ENCODE measurements at regions not wholly inside any gene's neighbourhood (a gene's known extent, or its start where the extent isn't known, plus 50 kb on each side); places are given as distances from the start of the nearest gene placed in this dataset.

GRCh38 chr4:175307326-175307725, 389.2 kb downstream of the ADAM29 start:
- CTCF ChIA-PET, result no interaction called here
- POLR2A ChIA-PET, result no interaction called here
- no peak for DNase-seq (ENCODE audit: extremely low spot score)
- no peak for TF ChIP-seq CTCF (IDR thresholded peaks at IDR 0.05; ENCODE audit: control extremely low read depth, extremely low read depth, low read depth, missing control alignments)

GRCh38 chr4:175308236-175308635, 390.1 kb downstream of the ADAM29 start:
- DNase-seq (ENCODE audit: extremely low spot score), result no peak
- ChIA-PET CTCF (interaction anchor here (0.9 kb wide), 1 partner anchor 19 kb away, joined by 4 read pairs; no protein-coding TSS in a partner anchor), POLR2A (no interaction called here)
- TF ChIP-seq CTCF (IDR thresholded peaks at IDR 0.05; ENCODE audit: control extremely low read depth, extremely low read depth, low read depth, missing control alignments), result no peak

- CTCF ChIA-PET, result interaction anchor here (0.9 kb wide), 1 partner anchor 19 kb away, joined by 4 read pairs; no protein-coding TSS in a partner anchor
These were observed 390.9 kb downstream of the ADAM29 start for GRCh38 chr4:175309041-175309440.

GRCh38 chr4:175325230-175325629, 407.1 kb downstream of the ADAM29 start:
- POLR2A ChIA-PET, result no interaction called here
- TF ChIP-seq CTCF (IDR thresholded peaks at IDR 0.05; ENCODE audit: control extremely low read depth, extremely low read depth, low read depth, missing control alignments), result no peak
- CTCF ChIA-PET, result interaction anchor here (1.7 kb wide), 1 partner anchor 17 kb away, joined by 4 read pairs; no protein-coding TSS in a partner anchor
- no peak for DNase-seq (ENCODE audit: extremely low spot score)

More at GRCh38 chr4:175309041-175309440, 390.9 kb downstream of the ADAM29 start:
- DNase-seq (ENCODE audit: extremely low spot score), result no peak
- no peak for TF ChIP-seq CTCF (IDR thresholded peaks at IDR 0.05; ENCODE audit: control extremely low read depth, extremely low read depth, low read depth, missing control alignments)
- POLR2A ChIA-PET, result no interaction called here

GRCh38 chr4:175326796-175327195, 408.6 kb downstream of the ADAM29 start:
- no peak for DNase-seq (ENCODE audit: extremely low spot score)
- CTCF ChIA-PET, result interaction anchor here (1.6 to 1.7 kb wide), 2 partner anchors 15 to 18 kb away, joined by 4 read pairs; no protein-coding TSS in a partner anchor
- TF ChIP-seq CTCF (IDR thresholded peaks at IDR 0.05; ENCODE audit: control extremely low read depth, extremely low read depth, low read depth, missing control alignments), result no peak
- POLR2A ChIA-PET, result no interaction called here

GRCh38 chr4:175330236-175330635, 412.1 kb downstream of the ADAM29 start:
- TF ChIP-seq CTCF (IDR thresholded peaks at IDR 0.05; ENCODE audit: control extremely low read depth, extremely low read depth, low read depth, missing control alignments), result no peak
- ChIA-PET CTCF (interaction anchor here (0.6 kb wide), 1 partner anchor 9 kb away, joined by 3 read pairs; no protein-coding TSS in a partner anchor), POLR2A (no interaction called here)
- no peak for DNase-seq (ENCODE audit: extremely low spot score)

Measured in GM10248 (cell line).